ENCODE measurements at regions not wholly inside any gene's neighbourhood (a gene's known extent, or its start where the extent isn't known, plus 50 kb on each side); places are given as distances from the start of the nearest gene placed in this dataset.

DNA sequence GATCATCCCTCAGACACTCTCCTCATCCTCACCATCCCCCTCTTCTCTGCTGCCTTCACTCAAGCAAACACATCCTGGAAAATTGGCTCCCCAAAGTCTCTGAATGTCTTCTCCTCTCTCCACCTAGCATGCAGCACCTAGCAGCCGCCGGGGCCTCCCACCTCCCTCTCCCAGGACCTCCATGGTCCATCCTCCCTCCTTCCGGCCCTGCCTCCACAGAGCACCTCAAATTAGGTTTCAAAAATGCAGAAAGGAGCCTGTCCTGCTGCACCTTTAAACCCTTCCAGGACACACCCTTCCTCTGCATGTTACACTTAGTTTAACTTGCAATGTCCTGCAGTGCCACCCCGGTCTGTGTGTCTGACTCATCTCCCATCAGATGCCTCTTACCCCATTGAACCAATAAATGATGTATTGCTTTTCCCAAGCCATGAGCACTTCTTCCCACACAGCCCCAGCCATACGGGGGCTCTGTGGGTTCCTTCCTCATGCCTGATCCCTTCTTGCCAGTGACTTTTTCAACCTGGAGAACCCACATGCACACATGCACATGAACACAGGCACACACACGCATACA lies 582.5 kb upstream of the MGMT start:
- TF ChIP-seq ZNF790 (CRISPR knock-in tag; IDR thresholded peaks at IDR 0.05; ENCODE audit: borderline replicate concordance) = no peak
- TF ChIP-seq HIVEP1 (CRISPR knock-in tag; IDR thresholded peaks at IDR 0.05) = no peak
- TF ChIP-seq ZNF552 (CRISPR knock-in tag; IDR thresholded peaks at IDR 0.05; ENCODE audit: borderline replicate concordance) = no peak
- no peak for TF ChIP-seq KAT8 (CRISPR knock-in tag; IDR thresholded peaks at IDR 0.05)
- no peak for TF ChIP-seq ZNF253 (CRISPR knock-in tag; IDR thresholded peaks at IDR 0.05; ENCODE audit: borderline replicate concordance)
- no peak for TF ChIP-seq RAD51 (IDR thresholded peaks at IDR 0.05; ENCODE audit: borderline replicate concordance)
- TF ChIP-seq ZNF205 (CRISPR knock-in tag; IDR thresholded peaks at IDR 0.05) = no peak
- no peak for TF ChIP-seq ZBTB26 (CRISPR knock-in tag; IDR thresholded peaks at IDR 0.05; ENCODE audit: borderline replicate concordance)
- no peak for TF ChIP-seq ATAD3A (CRISPR knock-in tag; IDR thresholded peaks at IDR 0.05)
- TF ChIP-seq ZMYM2 (CRISPR knock-in tag; IDR thresholded peaks at IDR 0.05) = no peak
- no peak for TF ChIP-seq EED (CRISPR knock-in tag; IDR thresholded peaks at IDR 0.05)
- TF ChIP-seq, protein P1, sequence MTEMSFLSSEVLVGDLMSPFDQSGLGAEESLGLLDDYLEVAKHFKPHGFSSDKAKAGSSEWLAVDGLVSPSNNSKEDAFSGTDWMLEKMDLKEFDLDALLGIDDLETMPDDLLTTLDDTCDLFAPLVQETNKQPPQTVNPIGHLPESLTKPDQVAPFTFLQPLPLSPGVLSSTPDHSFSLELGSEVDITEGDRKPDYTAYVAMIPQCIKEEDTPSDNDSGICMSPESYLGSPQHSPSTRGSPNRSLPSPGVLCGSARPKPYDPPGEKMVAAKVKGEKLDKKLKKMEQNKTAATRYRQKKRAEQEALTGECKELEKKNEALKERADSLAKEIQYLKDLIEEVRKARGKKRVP (CRISPR knock-in tag; IDR thresholded peaks at IDR 0.05) = no peak
- TF ChIP-seq, protein P2, sequence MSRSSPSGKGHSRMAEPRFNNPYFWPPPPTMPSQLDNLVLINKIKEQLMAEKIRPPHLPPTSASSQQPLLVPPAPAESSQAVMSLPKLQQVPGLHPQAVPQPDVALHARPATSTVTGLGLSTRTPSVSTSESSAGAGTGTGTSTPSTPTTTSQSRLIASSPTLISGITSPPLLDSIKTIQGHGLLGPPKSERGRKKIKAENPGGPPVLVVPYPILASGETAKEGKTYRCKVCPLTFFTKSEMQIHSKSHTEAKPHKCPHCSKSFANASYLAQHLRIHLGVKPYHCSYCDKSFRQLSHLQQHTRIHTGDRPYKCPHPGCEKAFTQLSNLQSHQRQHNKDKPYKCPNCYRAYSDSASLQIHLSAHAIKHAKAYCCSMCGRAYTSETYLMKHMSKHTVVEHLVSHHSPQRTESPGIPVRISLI (CRISPR knock-in tag; IDR thresholded peaks at IDR 0.05; ENCODE audit: borderline replicate concordance) = no peak
- no peak for TF ChIP-seq BRD4 (CRISPR knock-in tag; IDR thresholded peaks at IDR 0.05)
- TF ChIP-seq GABPA (IDR thresholded peaks at IDR 0.05; ENCODE audit: low read depth, low read length) = no peak
- no peak for TF ChIP-seq GABPA (CRISPR knock-in tag; IDR thresholded peaks at IDR 0.05; ENCODE audit: low read depth)
- TF ChIP-seq MLX (CRISPR knock-in tag; IDR thresholded peaks at IDR 0.05) = no peak
- TF ChIP-seq DZIP1 (CRISPR knock-in tag; IDR thresholded peaks at IDR 0.05) = no peak
- no peak for TF ChIP-seq ZNF446 (CRISPR knock-in tag; IDR thresholded peaks at IDR 0.05)
- no peak overlapping the region for H3K9ac ChIP-seq (ENCODE audit: insufficient read depth, low read depth, low read length)
- H3K4me3 ChIP-seq (replicated peaks in 1 of 3; ENCODE audit: insufficient read depth in 1 of 3, low read depth in 2 of 3, low read length in 3 of 3) = no peak overlapping the region
- no peak for DNase-seq (ENCODE audit: low spot score)
- POLR2A ChIA-PET = no interaction called here
- CTCF ChIA-PET (ENCODE audit: low intra/inter-chr PET ratio, low total read pairs) = no interaction called here
- H2AFZ ChIP-seq (ENCODE audit: low read length) = no peak overlapping the region
- H3K36me3 ChIP-seq (replicated peaks in 1 of 2; ENCODE audit: control insufficient read depth in 1 of 2, insufficient read depth in 2 of 2, low read length in 2 of 2) = no peaks in the 10 kb centered on the region
- no peaks in the 10 kb centered on the region; a peak in 1 of 5 replicates for H3K27me3 ChIP-seq (ENCODE audit: control insufficient read depth in 1 of 2, insufficient read depth in 2 of 2, low read length in 2 of 2)
- no peak overlapping the region for H3K27ac ChIP-seq (ENCODE audit: extremely low read length, insufficient read depth, low read length)
- in situ Hi-C loops (cut with HindIII; ENCODE audit: extremely low pct_ligation_motif_present, low pct_unique_long_range_greater_than_20kb) (no loop called here), intact Hi-C loops (cut with micrococcal nuclease; ENCODE audit: unreplicated experiment) (no loop called here)
- no peaks in the 10 kb centered on the region for H3K79me2 ChIP-seq (ENCODE audit: insufficient read depth, low read length)
- H3K4me1 ChIP-seq (ENCODE audit: insufficient read depth, low read length) = no peaks in the 10 kb centered on the region
- no peaks in the 10 kb centered on the region for H3K9me3 ChIP-seq (ENCODE audit: low read length)
- no peak overlapping the region for H3K4me2 ChIP-seq (ENCODE audit: low read depth, low read length)
- no peak for FAIRE-seq
- no TSS peak for BruUV-seq (replicated peaks)
- H4K20me1 ChIP-seq (ENCODE audit: insufficient read depth, low read length) = no peaks in the 10 kb centered on the region
- no peak for ATAC-seq
- 19% methylated on average over 6 of the region's 6 CpGs for WGBS (ENCODE audit: low lambda C conversion rate)

Data from HepG2 (cell line).